Psoas muscle (tissue), 7 donors: ENCODE measurements at regions not wholly inside any gene's neighbourhood (a gene's known extent, or its start where the extent isn't known, plus 50 kb on each side); places are given as distances from the start of the nearest gene placed in this dataset.
A peak's percentile ranks its signal among the peaks of the same experiment; 100 is the strongest.

Source experiments
- ATAC-seq, 4 donors: fragments of 200-7000 bp; cut with Tn5 transposase; one replicate each; pipeline ENCODE4 v1.9.1; 2020; ENCODE audit warnings: moderate library complexity in 3 of 4, mild to moderate bottlenecking in 2 of 4
- DNase-seq, 2 donors: peaks; one replicate each; pipeline ENCODE4 v3.0.0-alpha.2; 2020
- H3K27ac ChIP-seq: fragments of 200-600 bp; one replicate; pipeline ENCODE4 v1.8.0; 2022
- H3K27me3 ChIP-seq, 3 donors: fragments of 200-600 bp in 1 of 3; one replicate each; pipeline versions ENCODE4 v1.6.1 to v1.8.0; 2013 to 2022; ENCODE audit warnings: low read length in 2 of 3, mild to moderate bottlenecking in 2 of 3, moderate library complexity in 1 of 3; ENCODE audit not compliant: insufficient read depth in 3 of 3
- H3K36me3 ChIP-seq, 2 donors: fragments of 200-600 bp in 1 of 2; one replicate each; pipeline versions ENCODE4 v1.6.1 to v1.8.0; 2013 to 2022; ENCODE audit warnings: low read depth in 1 of 2, mild to moderate bottlenecking in 1 of 2, moderate library complexity in 1 of 2; ENCODE audit not compliant: insufficient read depth in 1 of 2
- H3K4me1 ChIP-seq: fragments of 200-600 bp; one replicate; pipeline ENCODE4 v1.8.0; 2022
- H3K4me3 ChIP-seq: fragments of 200-600 bp; one replicate; pipeline ENCODE4 v1.8.0; 2022; ENCODE audit warnings: mild to moderate bottlenecking
- H3K9me3 ChIP-seq: fragments of 200-600 bp; one replicate; pipeline ENCODE4 v1.8.0; 2022
- WGBS, 3 donors: extraction: QIAGEN DNeasy Blood & Tissue Kit; methylation state at CpG; one replicate each; pipeline versions ENCODE4 v1.1.6 to v1.1.7; 2013; 5-methylcytosine and 5-hydroxymethylcytosine counted together
- intact Hi-C, 2 donors: fragments of 100-400 bp; cut with DNase I; formaldehyde crosslinking; loops; one replicate each; pipeline versions ENCODE4 v1.11.0 to v1.14.2; 2022
- TF ChIP-seq, protein P1 (sequence below): fragments of 200-600 bp; IDR thresholded peaks from one replicate; pipeline ENCODE4 v1.8.0; 2022; ENCODE audit warnings: antibody characterized with exemption
- donor health status: healthy with polysubstance abuse.
- donor health status: DM: no; HTN: no; CAD: no; lungs with moderate emphysema.
- donor health status: Bipolar disorder and iron deficiency.
- donor health status: healthy.
- donor health status: DM: yes; HTN: yes; CAD: no.
- donor health status: DM: no; HTN: no; CAD: no.
- donor health status: DM: yes; HTN: yes; CAD: no.

DNA sequence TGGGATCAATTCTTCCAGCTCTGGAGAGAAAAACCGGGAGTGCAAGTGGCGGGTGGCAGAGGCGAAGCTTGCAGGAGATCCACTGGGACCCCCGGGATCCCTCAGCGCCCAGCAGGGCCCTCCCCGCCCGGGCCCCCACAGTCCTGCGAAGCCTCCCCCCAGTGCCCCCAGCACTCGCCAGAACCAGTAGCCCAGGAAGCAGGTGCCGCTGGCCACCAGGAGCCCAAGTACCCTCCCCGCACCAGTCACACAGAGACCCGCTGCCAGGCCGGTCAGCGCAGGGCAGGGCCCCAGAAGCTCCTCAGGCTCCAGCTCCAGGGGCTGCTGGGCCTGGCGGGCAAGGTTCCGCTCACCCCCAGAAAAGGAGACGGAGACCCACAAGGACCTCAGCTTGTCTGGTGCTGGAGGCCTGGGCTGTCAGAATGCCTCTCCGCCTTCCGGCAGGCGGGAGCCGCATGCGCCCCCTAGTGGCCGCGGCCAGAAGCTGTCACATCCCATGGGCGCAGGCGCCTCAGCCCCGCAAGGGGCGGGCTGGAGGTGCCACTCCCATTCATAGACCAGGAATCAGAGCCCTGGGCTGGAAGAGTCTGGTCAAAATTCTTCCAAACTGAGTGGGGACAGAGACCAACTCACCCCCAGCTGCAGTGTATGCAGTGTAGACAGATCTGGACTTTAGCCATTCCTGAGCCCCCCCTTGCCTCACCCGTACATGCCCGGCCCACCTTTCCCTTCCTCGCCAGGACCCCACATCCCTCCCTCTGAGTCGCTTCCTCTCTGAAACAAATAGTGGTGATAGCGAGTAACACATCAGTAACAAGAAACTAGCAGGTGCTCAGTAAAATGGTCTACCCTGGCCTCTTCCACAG is 1002.3 kb downstream of the KCNJ18 start:
- DNase-seq (no peak), ATAC-seq (no peak)
- TF ChIP-seq, protein P1, sequence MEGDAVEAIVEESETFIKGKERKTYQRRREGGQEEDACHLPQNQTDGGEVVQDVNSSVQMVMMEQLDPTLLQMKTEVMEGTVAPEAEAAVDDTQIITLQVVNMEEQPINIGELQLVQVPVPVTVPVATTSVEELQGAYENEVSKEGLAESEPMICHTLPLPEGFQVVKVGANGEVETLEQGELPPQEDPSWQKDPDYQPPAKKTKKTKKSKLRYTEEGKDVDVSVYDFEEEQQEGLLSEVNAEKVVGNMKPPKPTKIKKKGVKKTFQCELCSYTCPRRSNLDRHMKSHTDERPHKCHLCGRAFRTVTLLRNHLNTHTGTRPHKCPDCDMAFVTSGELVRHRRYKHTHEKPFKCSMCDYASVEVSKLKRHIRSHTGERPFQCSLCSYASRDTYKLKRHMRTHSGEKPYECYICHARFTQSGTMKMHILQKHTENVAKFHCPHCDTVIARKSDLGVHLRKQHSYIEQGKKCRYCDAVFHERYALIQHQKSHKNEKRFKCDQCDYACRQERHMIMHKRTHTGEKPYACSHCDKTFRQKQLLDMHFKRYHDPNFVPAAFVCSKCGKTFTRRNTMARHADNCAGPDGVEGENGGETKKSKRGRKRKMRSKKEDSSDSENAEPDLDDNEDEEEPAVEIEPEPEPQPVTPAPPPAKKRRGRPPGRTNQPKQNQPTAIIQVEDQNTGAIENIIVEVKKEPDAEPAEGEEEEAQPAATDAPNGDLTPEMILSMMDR, result peak; percentile 11
- Histone ChIP-seq H3K4me3 (no peak overlapping the region), H3K27me3 (no peaks in the 10 kb centered on the region), H3K9me3 (no peaks in the 10 kb centered on the region), H3K27ac (no peak overlapping the region), H3K36me3 (no peaks in the 10 kb centered on the region), H3K4me1 (no peaks in the 10 kb centered on the region)
- intact Hi-C loops, result no loop called here
- 75 to 80% (median 77%) methylated on average over 31 to 33 of the region's 33 CpGs for WGBS, 3 donors

DNA sequence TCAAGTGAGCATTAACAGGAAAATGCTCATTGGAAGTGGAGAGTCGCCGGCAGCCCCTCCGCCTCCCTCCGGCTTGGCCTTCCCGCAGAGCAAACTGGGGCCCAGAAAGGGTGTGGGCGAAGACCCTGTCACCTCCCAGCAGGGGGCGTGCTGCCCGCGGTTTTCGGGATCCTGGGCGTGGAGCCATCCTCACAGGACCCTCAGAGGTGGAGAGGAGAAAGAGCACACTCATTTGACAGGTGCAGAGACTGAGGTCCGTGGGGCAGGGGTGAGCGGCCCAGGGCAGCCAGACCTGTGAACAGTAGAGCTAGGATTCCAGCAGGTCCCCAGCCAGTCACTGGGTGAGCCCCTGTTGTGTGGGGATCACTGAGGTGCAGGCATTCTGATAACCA is 1002.9 kb downstream of the KCNJ18 start:
- Histone ChIP-seq H3K4me3 (no peak overlapping the region), H3K9me3 (no peaks in the 10 kb centered on the region), H3K4me1 (no peaks in the 10 kb centered on the region), H3K27me3 (no peaks in the 10 kb centered on the region), H3K36me3 (no peaks in the 10 kb centered on the region), H3K27ac (no peak overlapping the region)
- WGBS, 3 donors, result 66 to 70% (median 68%) methylated on average over 13 of the region's 13 CpGs
- intact Hi-C loops, result no loop called here
- no peak for ATAC-seq
- DNase-seq, result no peak
- TF ChIP-seq, protein P1, result no peak

- TF ChIP-seq, protein P1, result no peak
- ATAC-seq, result no peak
- DNase-seq, result no peak
Observed at GRCh38 chr17:22703204-22703603, 1010.9 kb downstream of the KCNJ18 start.

DNA sequence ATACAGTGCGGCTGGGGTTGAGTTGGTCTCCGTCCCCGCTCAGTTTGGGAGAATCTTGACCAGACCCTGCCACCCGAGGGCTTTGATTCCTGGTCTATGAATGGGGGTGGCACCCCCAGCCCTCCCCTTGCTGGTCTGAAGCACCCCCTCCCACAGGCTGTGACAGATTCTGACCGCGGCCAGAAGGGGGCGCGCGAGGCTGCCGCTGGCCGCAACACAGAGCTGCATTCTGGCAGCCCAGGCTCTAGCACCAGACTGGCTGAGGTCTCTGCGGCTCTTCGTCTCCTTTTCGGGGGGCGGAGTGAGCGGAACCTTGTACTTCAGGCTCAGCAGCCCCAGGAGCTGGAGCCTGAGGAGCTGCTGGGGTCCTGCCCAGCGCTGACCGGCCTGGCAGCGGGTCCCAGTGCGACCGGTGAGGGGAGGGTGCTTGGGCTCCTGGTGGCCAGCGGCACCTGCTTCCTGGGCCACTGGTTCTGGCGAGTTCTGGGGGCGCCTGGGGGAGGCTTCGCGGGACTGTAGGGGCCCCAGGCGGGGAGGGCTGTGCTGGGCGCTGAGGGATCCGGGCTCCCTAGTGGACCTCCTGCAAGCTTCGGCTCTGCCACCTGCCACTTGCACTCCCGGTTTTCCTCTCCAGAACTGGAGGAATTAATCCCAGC is 1011.6 kb downstream of the KCNJ18 start:
- DNase-seq, result no peak
- no peak overlapping the region for H3K4me3 ChIP-seq
- no peak for ATAC-seq
- H3K9me3 ChIP-seq, result no peaks in the 10 kb centered on the region
- peaks cover 0 to 1% (median 0%) of the 10 kb centered on the region in 3 donors for H3K27me3 ChIP-seq
- no peak overlapping the region for H3K27ac ChIP-seq
- TF ChIP-seq, protein P1, result no peak
- no peaks in the 10 kb centered on the region for H3K36me3 ChIP-seq
- intact Hi-C loops, result no loop called here
- WGBS, 3 donors, result 58 to 62% (median 60%) methylated on average over 31 of the region's 31 CpGs
- no peaks in the 10 kb centered on the region for H3K4me1 ChIP-seq

More at GRCh38 chr17:22703204-22703603, 1010.9 kb downstream of the KCNJ18 start:
- 50 to 64% (median 59%) methylated on average over 14 of the region's 14 CpGs for WGBS, 3 donors
- Histone ChIP-seq H3K9me3 (no peaks in the 10 kb centered on the region), H3K36me3 (no peaks in the 10 kb centered on the region), H3K4me1 (no peaks in the 10 kb centered on the region), H3K27ac (no peak overlapping the region), H3K4me3 (no peak overlapping the region), H3K27me3 (no peaks in the 10 kb centered on the region)
- intact Hi-C loops, result no loop called here
